SK-N-MC (cell line): ENCODE measurements at regions not wholly inside any gene's neighbourhood (a gene's known extent, or its start where the extent isn't known, plus 50 kb on each side); places are given as distances from the start of the nearest gene placed in this dataset.
"Not testable (repeated sequence)": the region's sequence is repeated elsewhere in the genome, so short reads cannot be mapped to it uniquely, and the experiment has no call there.

Experiments used
- DNase-seq: peaks from one replicate; pipeline ENCODE4 v3.0.0-alpha.2; 2011; ENCODE audit warnings: low read depth, low spot score
- H3K27ac ChIP-seq: fragments of 200-600 bp; sonication (generic); 2 replicates; pipeline ENCODE4 v1.5.1; 2016; ENCODE audit warnings: mixed run types
- H3K36me3 ChIP-seq: fragments of 200-600 bp; sonication (generic); 2 replicates; pipeline ENCODE4 v1.6.1; 2017; ENCODE audit warnings: antibody characterized with exemption, low read length, mixed read lengths; ENCODE audit not compliant: insufficient read depth
- H3K4me3 ChIP-seq: fragments of 200-600 bp; sonication (generic); 2 replicates; pipeline ENCODE4 v1.5.1; 2016
- H3K9ac ChIP-seq: fragments of 200-600 bp; sonication (generic); 2 replicates; pipeline ENCODE4 v1.8.0; 2017; ENCODE audit warnings: mixed run types, mixed read lengths; ENCODE audit not compliant: insufficient read length
- H3K9me3 ChIP-seq: fragments of 200-600 bp; sonication (generic); 2 replicates; pipeline ENCODE4 v1.6.1; 2017; ENCODE audit warnings: low read depth, mild to moderate bottlenecking, antibody characterized with exemption, low read length, moderate library complexity, mixed read lengths
- EZH2 ChIP-seq: fragments of 200-600 bp; sonication (generic); IDR thresholded peaks from one replicate; pipeline ENCODE4 v1.6.1; 2017; ENCODE audit warnings: antibody characterized with exemption
- FOXP2 ChIP-seq: optimal IDR thresholded peaks from 2 replicates; pipeline ENCODE3; 2011; ENCODE audit warnings: mild to moderate bottlenecking, moderate library complexity; ENCODE audit not compliant: insufficient read depth; ENCODE audit errors: extremely low read length, control extremely low read depth
- POLR2AphosphoS5 ChIP-seq: IDR thresholded peaks from 2 replicates; pipeline ENCODE4 v1.6.1; 2012; ENCODE audit warnings: mild to moderate bottlenecking, low read depth, low read length, borderline replicate concordance

GRCh38 chr7:93728292-93728691 is 153.8 kb upstream of the CALCR start:
- TF ChIP-seq FOXP2 (no peak), EZH2 (no peak), POLR2AphosphoS5 (no peak)
- DNase-seq, result no peak
- no peak overlapping the region for H3K4me3 ChIP-seq
- H3K9me3 ChIP-seq, result no peaks in the 10 kb centered on the region; the same call in 1 of the 2 replicates
- H3K36me3 ChIP-seq, result no peaks in the 10 kb centered on the region
- H3K27ac ChIP-seq, result no peak overlapping the region
- no peak overlapping the region for H3K9ac ChIP-seq

GRCh38 chr7:93725954-93726353 is 151.4 kb upstream of the CALCR start:
- no peak overlapping the region for H3K9ac ChIP-seq
- no peak overlapping the region for H3K27ac ChIP-seq
- H3K4me3 ChIP-seq, result no peak overlapping the region
- no peaks in the 10 kb centered on the region for H3K9me3 ChIP-seq
- no peak for TF ChIP-seq POLR2AphosphoS5
- no peaks in the 10 kb centered on the region for H3K36me3 ChIP-seq
- DNase-seq, result no peak

- DNase-seq, result no peak
- no peak overlapping the region for H3K4me3 ChIP-seq
- no peak overlapping the region for H3K9ac ChIP-seq
- H3K36me3 ChIP-seq, result no peaks in the 10 kb centered on the region
- H3K27ac ChIP-seq, result no peak overlapping the region
- H3K9me3 ChIP-seq, result no peaks in the 10 kb centered on the region
- TF ChIP-seq FOXP2 (no peak), EZH2 (no peak), POLR2AphosphoS5 (no peak)
Measured at GRCh38 chr7:93723424-93724124, 149.1 kb upstream of the CALCR start.

GRCh38 chr7:93720106-93720505 is 145.6 kb upstream of the CALCR start:
- Histone ChIP-seq H3K36me3 (no peaks in the 10 kb centered on the region), H3K9ac (no peak overlapping the region), H3K4me3 (no peak overlapping the region), H3K27ac (no peak overlapping the region), H3K9me3 (no peaks in the 10 kb centered on the region)
- TF ChIP-seq FOXP2, result no peak
- TF ChIP-seq POLR2AphosphoS5, result no peak
- no peak for TF ChIP-seq EZH2
- DNase-seq, result no peak

GRCh38 chr7:93719546-93719945 is 145.0 kb upstream of the CALCR start:
- Histone ChIP-seq H3K36me3 (no peaks in the 10 kb centered on the region), H3K9me3 (no peaks in the 10 kb centered on the region), H3K27ac (no peak overlapping the region), H3K4me3 (no peak overlapping the region), H3K9ac (no peak overlapping the region)
- TF ChIP-seq EZH2 (no peak), FOXP2 (no peak), POLR2AphosphoS5 (no peak)
- DNase-seq, result no peak

GRCh38 chr7:93717217-93717900 is 142.8 kb upstream of the CALCR start:
- Histone ChIP-seq H3K9ac (no peak overlapping the region), H3K36me3 (no peaks in the 10 kb centered on the region), H3K9me3 (no peaks in the 10 kb centered on the region), H3K4me3 (no peak overlapping the region), H3K27ac (no peak overlapping the region)
- no peak for DNase-seq
- TF ChIP-seq POLR2AphosphoS5, result no peak
- no peak for TF ChIP-seq EZH2
- TF ChIP-seq FOXP2, result no peak

- Histone ChIP-seq H3K36me3 (no peaks in the 10 kb centered on the region), H3K9ac (no peak overlapping the region), H3K4me3 (no peak overlapping the region), H3K9me3 (no peaks in the 10 kb centered on the region), H3K27ac (no peak overlapping the region)
- TF ChIP-seq POLR2AphosphoS5 (no peak), EZH2 (no peak), FOXP2 (no peak)
- no peak for DNase-seq
Measured at GRCh38 chr7:93715234-93715633, 140.7 kb upstream of the CALCR start.

- H3K27ac ChIP-seq, result 0 out of 2 replicates have a peak overlapping the region, but pooled peaks have one; percentile 7
- H3K36me3 ChIP-seq, result no peaks in the 10 kb centered on the region
- H3K9ac ChIP-seq, result no peak overlapping the region
- DNase-seq, result peak; percentile 22
- peak overlapping the region; percentile 16; the same call in 1 of the 2 replicates for H3K4me3 ChIP-seq
- no peak for TF ChIP-seq EZH2
- no peak for TF ChIP-seq FOXP2
- TF ChIP-seq POLR2AphosphoS5, result no peak
- H3K9me3 ChIP-seq, result no peaks in the 10 kb centered on the region
Measured at GRCh38 chr7:93711926-93712325, 137.4 kb upstream of the CALCR start.

GRCh38 chr7:93708255-93708654 is 133.7 kb upstream of the CALCR start:
- not testable (repeated sequence) for H3K4me3 ChIP-seq, DNase-seq, H3K9me3 ChIP-seq, H3K9ac ChIP-seq, H3K36me3 ChIP-seq, H3K27ac ChIP-seq
